CD4-positive, alpha-beta T cell treated with Interleukin-6 for 4 hours (primary cell): ENCODE measurements at regions not wholly inside any gene's neighbourhood (a gene's known extent, or its start where the extent isn't known, plus 50 kb on each side); places are given as distances from the start of the nearest gene placed in this dataset.
"Not testable (repeated sequence)": the region's sequence is repeated elsewhere in the genome, so short reads cannot be mapped to it uniquely, and the experiment has no call there.

Experiments
- DNase-seq: peaks from one replicate; pipeline ENCODE4 v3.0.0-alpha.2; 2020; ENCODE audit warnings: mixed read lengths

DNA sequence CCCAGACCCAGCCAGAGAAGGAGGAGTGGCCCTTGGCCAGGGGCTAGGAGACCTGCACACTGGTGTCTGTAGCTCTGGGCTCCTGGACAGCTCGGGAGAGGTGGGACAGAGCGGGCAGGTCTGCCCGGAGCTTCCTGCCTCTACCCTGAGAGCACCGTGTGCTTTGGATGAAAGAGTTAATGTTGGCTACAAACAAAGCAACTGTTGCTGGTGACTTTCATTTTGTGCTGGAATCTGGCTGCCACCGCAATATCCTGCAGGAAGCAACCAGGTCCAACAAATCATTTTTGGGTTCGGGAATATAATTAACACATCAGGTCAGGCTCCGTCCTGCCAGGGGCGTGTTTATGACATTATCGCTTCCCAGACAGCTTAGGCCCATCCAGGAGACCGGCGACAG is 441.8 kb upstream of the MKI67 start:
- no peak for DNase-seq

DNA sequence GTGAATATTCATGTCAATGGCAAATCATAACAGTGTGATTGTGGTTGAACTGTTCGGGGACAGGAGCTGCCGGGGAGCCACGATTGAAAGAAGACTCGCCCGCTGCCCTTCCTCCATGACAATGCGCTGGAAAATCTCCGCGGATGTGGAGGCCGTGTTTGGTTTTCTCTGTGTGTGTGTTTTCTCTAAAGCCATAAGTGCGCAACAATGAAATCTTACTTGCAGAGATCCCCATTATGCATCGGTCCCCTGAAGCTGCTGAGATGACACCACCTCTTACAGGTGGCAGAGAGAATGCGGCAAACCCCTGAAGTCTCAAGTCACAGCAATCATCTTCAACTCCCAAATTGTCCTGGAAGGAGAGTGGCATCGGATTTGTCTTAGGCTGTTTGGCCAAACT is 442.3 kb upstream of the MKI67 start:
- DNase-seq, result no peak

DNA sequence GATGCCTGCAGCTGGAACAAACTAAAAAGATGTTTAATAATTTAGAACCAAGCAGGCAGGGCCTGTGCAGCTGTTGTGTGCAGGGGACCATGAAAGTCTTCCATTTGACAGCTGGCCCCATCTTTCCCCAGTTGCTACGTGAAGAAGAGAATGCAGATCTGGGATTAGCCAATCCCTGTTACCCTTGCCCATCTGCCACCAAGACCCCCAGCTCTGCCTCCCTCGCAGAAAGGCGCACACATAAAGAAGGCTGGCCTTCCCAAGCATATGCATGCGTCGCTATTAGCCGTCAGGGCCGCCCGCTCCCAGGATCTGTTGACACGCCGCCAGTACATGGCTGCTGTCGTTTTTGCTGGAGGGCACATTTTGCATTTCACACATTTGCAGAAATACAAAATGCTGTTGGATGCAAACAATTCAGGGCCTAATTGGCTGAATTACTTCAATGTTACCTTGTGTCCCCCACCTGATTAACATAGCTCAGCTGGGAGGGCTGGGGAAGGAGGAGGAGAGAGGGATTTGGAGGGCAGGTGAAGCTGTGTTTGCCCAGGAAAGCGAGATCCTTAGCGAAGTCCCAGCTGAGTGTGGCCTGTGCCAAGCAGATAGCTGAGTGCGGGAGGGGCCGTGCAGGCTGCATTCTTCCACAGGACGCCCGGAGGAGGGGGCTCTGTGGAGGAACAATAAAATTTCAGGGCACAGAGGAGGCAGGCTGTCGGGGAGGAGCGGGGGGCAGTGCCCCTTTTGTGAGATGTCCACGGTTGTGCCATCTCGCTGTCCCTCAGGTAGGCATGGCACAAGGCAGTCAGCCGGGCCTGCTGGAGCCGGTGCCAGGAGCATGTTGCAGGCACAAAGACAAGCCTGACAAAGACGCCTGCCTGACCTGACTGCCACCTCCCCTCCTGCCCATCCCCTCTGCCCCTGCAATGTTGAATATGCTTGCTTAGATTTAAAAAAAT is 443.0 kb upstream of the MKI67 start:
- DNase-seq, result no peak

DNA sequence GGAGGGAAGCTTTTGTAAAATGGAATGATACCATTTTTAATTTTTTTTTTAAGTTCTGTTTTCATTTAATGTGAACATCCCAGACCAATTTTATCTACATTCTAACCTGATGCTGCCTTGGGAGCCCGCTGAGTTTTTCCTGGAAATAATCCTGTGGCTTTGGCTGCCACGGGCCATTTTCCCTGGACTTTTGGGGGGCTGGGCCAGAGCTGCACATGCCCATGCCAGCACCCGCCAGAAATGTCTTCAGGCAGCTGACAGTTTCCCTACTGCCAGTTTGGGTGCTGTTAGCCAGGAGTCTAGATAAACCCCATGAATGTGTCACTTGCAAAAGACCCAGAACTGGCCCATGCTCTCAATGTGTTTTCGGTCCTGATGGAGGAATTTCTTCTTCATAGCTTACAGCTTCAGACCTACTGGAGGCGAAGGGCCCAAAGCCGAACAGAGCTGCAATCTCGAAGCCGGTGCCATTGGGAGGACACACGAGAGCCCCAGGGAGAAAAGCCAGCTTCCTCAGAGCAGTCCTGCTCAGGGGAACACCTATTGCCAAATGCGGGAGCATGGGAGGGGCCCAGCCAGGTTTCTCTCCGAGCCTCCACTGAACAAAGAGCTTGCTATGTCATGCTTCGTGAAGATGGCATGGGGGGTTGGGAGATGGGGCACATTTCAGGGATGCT is 444.2 kb upstream of the MKI67 start:
- no peak for DNase-seq

DNA sequence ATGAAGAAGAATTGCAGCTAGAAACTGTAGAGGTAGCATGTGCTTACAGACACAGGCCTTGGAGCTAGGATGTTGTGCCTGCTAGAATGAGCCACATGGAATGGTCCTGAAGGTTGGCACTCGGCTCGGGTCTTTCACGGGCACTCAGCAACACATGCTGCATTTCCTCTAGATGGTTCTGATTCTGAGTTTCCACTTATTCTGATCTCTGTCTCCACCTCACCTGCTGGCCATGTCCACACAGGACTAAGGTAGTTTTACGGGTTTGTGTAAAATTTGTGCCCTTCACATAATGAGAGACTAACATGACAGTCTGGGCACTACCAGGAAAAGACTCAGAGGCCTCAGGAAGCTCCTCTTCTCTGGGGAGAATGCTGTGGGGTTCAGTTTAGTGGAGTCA is 444.8 kb upstream of the MKI67 start:
- DNase-seq, result no peak

DNA sequence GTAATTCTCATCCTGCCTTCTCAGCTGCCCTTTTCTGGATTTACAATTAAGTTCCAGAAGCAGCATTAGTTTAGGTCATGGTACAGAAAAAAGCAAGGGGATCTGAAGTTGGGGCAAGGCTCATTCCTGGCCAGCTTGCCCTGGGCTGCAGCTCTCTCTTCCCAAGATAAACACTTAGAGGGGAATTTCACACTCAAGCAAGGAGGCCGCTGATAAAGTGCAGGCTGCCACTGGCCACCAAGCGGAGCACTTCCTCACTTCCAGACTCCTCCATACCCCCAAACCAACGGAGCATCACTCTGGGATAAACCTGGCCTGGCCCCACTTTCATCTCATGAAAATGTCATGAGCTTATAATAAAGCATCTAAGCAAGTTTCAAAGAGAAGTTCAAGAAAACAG is 445.5 kb upstream of the MKI67 start:
- no peak for DNase-seq

DNA sequence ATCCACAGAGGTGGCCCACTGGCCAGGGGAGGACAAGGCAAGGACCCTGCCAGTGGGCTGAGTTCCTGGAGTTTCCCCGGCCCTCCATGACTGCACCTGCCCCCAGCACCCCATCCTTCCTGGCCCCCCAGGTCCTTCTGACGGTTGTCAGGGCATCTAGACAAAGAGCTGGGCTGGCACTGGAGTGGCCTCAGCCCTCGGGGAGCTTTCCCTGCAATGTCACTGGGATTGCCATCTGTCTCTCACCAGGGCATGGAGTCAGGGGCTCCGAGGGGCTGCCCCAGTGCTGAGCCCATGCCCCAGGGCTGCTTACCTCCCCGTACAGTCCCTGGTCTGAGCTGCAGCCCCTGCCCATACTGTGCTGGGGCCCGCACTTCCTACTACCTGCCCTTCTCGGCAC is 446.5 kb upstream of the MKI67 start:
- DNase-seq, result no peak

DNA sequence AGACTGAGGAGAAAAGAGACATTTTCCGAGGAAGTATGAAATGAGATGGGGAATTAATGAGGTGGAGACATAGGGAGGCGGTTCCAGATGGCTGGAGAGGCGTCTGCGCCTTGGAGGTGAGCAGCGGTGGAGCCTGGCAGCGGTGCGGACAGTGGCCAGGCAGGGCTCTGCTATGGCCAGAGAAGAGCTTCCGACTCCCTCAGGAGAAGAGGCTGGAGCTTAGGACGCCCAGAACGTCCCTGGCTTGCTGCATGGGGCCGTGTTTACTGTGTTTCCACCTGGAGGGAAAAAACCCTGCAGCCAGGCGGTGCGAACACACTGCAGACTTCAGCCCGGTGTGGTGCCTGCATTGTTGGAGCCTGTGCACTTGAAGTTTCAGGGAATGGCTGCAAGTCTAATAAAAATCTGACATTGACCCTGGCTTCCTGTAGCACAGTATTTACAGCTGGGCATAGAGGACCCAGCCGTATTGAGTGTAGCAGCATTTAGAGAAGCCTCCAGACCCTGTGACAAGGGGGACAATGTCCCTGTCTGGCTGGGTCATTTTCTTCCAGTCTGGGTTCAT is 447.1 kb upstream of the MKI67 start:
- no peak for DNase-seq

DNA sequence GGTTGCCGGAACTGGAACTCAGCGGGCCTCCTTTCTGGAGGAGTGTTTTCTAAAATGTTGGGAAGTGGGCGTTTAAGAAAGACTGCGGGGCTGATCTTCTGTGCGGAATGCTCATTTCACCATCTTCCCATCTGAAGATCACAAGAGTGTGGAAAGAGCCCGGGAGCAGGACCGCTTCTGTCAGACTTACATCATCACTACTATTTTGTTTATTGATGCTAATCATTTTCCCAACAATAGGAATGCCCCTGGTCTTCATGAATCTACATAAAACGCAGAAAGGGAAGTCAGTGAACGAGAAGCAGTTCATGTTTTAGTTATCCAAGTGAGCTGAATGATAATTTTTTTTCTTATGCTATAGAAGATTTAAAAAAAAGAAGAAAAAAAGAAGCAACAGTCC is 447.8 kb upstream of the MKI67 start:
- no peak for DNase-seq

DNA sequence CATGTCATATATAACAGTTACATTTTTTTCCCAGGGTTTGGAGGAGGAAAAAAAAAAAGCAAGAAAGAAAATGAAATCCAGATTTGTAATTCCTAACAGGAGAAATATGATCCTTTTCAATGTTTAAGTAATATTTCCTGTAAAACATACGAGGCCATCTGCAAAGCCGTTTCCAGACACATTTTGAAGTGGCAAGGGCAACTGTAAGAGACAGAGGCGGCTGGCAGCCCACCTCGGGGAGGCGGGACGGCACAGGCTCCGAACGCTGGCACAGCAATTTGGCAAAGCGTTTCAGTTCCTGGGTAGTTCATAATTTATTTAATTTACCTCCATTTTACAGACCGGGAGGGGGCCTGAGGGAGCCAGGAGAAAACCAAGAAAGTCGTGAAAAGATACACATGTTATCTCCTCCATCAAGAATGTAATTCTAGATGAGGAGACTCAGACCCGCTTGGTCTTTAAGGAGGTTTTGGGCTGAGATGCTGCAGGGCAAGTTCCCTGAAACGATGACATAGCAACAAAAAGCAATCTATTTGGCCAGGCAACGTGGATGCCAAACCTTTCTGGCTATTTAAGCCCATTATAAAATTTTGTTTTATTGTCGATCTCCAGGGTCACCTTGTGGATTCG is 448.5 kb upstream of the MKI67 start:
- no peak for DNase-seq

DNA sequence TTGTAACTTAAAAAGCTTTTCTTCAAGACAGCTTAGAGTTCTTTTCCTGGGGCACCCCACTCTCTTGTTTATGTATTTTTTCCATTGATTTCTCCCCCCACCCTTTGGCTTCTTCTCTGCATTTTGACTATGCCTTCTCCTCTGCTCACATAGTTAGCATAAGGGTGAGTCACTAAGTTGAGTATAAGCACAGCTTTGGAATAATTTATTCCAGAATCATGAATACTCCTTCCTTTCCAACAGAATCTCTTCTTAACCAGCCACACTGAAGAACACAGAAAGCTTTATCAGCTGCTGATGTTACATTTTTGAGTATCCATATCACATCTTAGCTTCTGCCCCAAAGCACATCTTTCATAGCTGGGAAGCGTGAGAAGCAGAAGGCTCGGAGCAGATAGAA is 449.5 kb upstream of the MKI67 start:
- DNase-seq, result no peak

DNA sequence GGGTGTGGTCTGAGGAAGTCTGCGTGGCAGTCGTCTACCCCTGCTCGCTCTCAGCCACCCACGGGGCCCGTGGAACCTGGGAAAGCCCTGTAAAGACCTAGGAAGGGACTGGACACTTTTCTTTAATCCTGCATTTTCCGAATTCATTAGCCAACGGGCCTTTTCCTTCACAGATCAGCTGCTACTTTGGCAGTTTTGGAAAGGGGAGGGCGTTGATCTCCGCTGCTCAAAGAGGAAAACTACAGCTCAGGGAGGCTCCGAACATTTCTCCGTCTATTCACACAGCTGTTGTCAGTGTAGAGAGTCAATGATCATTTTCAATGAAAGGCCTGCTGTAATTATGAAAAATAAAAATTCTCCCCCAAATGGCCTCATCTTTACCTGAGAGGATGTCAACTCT is 450.1 kb upstream of the MKI67 start:
- DNase-seq, result no peak

DNA sequence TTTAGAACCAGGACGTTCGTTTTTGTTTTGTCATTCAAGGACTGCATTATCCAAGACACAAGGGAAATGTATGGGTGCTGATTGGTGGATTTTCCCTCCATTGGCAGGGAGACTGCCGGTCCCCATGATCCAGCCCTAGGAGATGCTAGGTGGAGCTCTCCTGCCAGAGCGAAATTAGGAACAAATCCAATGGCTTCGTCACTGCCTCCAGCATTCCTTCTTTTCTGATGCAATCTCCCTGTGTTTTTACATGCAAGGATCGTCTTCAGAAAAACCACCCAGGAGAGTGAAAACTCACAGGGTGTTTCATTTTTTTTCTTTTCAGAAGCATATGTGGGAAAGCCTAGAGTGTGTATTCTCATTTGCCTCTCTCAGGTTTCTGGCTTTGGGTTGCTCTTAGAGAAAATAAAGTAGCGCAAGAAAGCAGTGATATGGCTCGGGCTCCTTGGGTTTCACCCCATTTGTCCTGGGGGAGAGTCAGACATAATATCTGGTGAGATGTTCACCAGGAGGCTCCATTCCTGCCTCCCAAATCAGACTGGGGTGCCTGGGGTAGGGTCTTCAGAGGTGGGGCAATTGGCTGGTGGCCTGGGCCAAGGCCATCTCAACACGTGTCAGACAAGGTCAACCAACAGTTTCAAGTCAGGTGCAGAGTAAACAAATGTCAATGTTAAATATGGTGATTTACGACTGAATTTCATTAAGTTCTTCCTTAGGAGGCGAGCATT is 450.9 kb upstream of the MKI67 start:
- no peak for DNase-seq

DNA sequence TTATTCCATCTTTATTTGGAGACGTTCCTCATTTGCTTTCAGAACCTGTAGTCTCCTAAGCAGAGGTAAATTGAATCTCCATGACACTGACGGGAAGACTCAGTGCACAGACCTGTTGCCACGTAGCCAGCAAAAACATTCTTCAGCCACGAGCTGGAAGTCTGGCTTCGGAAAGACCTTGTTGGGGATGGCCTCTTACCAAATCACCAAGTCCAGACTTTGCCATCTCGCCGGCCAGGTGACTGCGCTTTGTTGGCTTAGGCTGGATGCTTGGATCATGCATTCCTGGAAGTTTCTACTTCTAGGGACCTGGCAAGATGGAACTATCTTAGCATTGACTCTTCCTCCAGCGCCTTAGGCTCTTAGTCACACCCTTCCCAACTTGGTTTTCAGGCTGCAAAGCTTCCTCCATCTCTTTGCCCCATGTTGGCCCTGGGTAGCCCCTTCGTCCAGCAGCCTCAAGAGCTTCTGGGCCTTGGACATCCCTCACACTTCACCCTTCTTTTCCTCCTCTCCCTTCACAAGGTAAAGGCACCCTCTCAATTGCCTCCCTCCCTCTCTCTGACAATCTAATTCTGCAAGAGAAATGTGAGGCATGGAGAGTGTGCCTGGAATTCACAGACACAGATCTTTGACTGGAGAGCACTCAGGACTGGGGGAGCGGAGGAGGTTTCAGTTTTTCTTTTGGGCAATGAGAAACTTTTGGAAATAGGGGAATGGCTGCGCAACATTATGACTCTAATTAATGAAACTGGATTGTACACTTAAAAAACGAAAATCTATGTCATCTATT is 451.9 kb upstream of the MKI67 start:
- DNase-seq, result no peak

DNA sequence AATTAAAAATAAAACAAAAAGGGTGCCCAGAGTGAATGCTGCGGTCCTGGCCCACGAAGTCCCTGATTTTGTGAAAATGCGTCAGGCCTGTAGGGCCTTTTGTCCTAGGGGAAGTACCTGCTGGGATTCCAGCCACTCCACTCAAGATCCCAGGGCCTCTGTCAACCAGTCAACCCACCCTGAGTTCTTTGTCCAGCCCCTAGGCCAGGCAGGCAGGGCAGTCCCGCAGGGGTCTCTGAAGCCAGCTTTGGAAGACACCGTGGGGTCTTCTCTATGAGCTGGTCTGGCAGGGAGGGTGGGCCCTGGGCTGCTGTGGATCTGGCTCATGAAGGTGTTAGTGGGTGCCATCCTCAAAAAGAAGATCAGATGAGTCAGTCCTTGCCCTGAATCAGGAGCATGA is 452.5 kb upstream of the MKI67 start:
- DNase-seq, result no peak

DNA sequence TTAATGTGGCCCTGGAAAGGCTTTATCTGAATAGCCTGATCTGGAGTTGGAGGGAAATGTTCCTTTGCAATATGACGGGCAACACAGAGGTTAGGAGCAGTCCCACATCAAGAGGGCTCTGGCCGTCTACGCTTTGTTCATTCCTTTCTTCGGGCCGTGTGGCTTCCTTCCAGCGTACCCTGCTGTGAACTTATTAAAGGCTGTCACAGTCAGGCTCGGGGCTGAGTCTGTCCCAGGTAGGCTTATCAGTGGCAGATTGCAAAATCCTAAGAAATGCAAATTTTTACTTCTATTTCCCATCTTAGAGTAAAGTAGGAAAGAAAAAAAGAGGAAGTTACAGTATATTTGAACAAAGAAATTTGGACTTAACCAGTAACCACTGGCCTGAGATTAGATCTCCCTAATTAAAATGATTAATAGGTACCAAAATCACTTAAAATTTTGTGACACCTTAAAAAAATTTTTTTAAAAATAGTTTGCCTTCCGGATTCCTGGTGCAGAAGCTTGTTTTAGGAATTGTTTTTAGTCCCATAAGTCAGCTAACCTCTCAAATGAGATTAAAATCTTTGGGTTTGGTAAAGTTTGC is 453.1 kb upstream of the MKI67 start:
- no peak for DNase-seq

DNA sequence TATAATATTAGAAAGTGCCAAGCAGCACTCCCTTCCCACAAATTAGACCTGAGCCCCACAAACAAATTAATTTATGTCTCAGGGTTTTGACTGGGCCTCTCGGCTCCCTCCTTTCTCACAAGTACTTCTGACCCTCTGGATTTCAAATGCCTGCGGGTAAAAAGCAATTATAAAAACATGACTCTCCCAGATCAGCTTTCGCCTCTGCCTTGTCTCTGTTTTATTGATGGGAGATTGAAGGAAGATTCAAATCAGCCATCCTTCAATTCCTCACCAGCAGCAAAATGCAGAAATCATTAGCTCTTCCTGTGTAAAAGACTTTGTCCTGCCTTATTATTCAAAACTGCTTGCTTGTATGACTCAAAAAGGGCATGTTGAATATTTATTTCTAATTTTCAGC is 453.7 kb upstream of the MKI67 start:
- no peak for DNase-seq

DNA sequence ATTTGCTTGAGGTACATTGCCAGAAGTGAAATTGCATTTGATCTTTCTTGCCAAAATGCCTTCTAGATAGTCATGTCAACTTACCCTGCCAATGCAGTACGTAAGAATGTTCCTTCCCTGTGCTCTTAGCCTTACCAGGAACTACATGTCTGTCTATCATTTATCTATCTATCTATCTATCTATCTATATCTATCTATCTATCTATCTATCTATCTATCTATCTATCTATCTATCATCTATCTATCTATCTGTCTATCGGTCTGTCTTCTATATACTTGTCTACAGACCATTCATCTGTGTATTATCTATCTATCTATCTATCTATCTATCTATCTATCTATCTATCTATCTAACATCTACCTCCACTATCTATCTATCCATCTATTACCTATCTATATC is 456.9 kb upstream of the MKI67 start:
- DNase-seq, result not testable (repeated sequence)

DNA sequence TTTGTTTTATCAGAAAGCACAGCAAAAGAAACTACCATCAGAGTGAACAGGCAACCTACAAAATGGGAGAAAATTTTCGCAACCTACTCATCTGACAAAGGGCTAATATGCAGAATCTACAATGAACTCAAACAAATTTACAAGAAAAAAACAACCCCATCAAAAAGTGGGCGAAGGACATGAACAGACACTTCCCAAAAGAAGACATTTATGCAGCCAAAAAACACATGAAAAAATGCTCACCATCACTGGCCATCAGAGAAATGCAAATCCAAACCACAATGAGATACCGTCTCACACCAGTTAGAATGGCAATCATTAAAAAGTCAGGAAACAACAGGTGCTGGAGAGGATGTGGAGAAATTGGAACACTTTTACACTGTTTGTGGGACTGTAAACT is 460.4 kb upstream of the MKI67 start:
- DNase-seq, result not testable (repeated sequence)

DNA sequence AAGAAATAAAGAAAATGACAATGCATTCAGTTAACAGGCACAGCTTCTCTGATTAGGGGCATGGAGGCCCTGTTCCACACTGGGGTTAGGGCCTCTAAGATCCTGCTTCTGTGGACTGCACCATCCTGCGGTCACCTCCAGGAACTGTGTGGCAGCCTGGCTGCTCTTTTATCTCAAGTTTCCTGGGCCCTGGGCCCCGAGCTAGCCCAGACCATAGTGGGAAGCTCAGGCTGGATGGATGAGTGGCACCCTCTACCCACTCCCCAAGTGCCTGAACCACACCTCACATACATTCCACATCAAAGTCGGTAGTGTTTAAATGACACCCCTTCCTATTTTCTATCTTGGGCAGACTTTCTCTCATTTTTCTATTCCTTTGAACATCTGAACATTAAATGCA is 461.5 kb upstream of the MKI67 start:
- DNase-seq, result no peak

DNA sequence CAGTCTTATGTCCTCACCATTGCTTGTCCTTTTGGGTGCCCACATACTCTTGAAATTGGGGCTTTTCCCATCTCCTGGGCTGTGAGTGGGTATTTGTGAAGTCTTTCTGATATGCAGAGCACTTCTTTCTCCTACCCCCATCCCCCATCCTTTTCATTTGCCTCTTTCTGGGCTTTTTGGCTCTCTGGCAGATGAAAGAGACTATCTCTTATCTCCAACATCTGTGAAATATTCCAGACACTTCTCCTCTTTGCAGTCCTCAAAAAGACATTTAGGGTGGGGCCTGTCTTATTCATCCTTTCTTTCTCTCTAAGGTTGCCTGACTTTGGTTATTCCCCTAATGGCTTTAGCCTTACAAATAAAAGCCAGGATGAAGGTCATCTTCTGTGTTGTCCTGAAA is 462.2 kb upstream of the MKI67 start:
- DNase-seq, result no peak

DNA sequence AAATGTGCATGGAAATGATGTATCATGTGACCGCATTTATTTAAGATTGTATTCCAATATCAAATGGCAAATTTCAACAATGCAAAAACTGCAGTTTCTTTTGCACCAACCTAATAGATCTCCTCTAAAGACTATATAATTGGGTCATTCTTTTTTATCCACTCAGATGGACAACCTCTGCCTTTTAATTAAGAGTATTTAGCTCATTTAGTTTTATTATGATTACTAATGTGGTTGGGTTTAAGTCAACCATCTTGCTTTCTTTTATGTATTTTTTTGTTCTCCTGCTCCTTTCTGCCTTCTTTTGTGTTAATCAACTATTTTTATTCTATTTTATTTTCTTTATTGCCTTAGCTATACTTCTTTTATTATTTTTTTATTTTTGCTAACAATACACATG is 468.5 kb upstream of the MKI67 start:
- no peak for DNase-seq
